ENCODE measurements at regions not wholly inside any gene's neighbourhood (a gene's known extent, or its start where the extent isn't known, plus 50 kb on each side); places are given as distances from the start of the nearest gene placed in this dataset.

DNA sequence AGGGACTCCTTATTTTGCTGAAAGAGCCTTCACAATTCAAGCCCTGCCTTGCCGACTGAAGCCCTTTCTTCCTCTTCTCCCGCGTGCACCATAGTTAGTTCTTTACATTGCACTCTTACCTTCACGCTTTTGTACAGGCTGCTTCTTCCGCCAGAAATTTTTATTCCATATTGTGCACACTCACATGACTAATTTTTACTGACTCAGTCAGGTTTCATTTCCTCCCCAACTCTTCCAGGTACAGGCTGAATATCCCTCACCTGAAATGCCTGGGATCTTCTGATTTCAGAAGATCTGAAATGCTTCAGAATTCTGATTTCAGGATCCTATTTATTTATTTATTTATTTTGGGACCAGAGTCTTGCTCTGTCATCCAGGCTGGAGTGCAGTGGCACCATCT, 172.8 kb downstream of the ZNF281 start:
- no peak for DNase-seq (ENCODE audit: low read depth)
- no peak for TF ChIP-seq POLR2A (IDR thresholded peaks at IDR 0.05; ENCODE audit: extremely low read depth, insufficient read length)
- no peak for TF ChIP-seq CTCF (IDR thresholded peaks at IDR 0.05; ENCODE audit: low read depth, low read length)
- TF ChIP-seq MAX (IDR thresholded peaks at IDR 0.05; ENCODE audit: low read depth, low read length) = no peak
- TF ChIP-seq MYC (IDR thresholded peaks at IDR 0.05; ENCODE audit: low read depth, low read length) = no peak
- H3K4me3 ChIP-seq (ENCODE audit: low read depth, low read length) = no peak overlapping the region

GRCh38 chr1:200234938-200235337, 174.9 kb downstream of the ZNF281 start:
- no peak for DNase-seq (ENCODE audit: low read depth)
- no peak overlapping the region for H3K4me3 ChIP-seq (ENCODE audit: low read depth, low read length)
- TF ChIP-seq POLR2A (IDR thresholded peaks at IDR 0.05; ENCODE audit: extremely low read depth, insufficient read length) (no peak), MAX (IDR thresholded peaks at IDR 0.05; ENCODE audit: low read depth, low read length) (no peak), MYC (IDR thresholded peaks at IDR 0.05; ENCODE audit: low read depth, low read length) (no peak), CTCF (IDR thresholded peaks at IDR 0.05; ENCODE audit: low read depth, low read length) (no peak)

GRCh38 chr1:200233393-200233792, 176.4 kb downstream of the ZNF281 start:
- H3K4me3 ChIP-seq (ENCODE audit: low read depth, low read length) = no peak overlapping the region
- TF ChIP-seq CTCF (IDR thresholded peaks at IDR 0.05; ENCODE audit: low read depth, low read length) (no peak), POLR2A (IDR thresholded peaks at IDR 0.05; ENCODE audit: extremely low read depth, insufficient read length) (no peak), MYC (IDR thresholded peaks at IDR 0.05; ENCODE audit: low read depth, low read length) (no peak), MAX (IDR thresholded peaks at IDR 0.05; ENCODE audit: low read depth, low read length) (no peak)
- no peak for DNase-seq (ENCODE audit: low read depth)

DNA sequence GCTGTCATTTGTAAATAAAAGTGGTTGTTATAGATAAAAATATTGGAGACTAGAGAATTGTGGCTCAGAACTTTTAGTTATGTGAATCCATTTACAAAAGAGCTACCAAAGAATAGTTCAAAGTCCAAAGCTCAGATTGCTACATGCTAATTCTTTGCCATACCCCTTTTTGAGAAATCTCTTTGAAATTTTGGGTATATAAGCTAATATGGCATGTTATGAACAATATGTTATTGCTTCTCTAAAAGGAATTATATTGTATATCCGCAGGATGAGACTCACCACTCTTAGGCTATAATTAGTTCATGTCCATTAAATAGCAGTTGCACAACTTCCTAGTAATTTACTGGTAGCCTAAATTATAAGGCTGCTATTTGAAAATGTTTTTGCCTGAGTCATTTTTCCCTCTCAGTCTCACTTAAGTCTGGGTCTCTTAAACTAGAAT, 178.0 kb downstream of the ZNF281 start:
- DNase-seq (ENCODE audit: low read depth) = peak; percentile 52
- TF ChIP-seq CTCF (IDR thresholded peaks at IDR 0.05; ENCODE audit: low read depth, low read length) (no peak), MYC (IDR thresholded peaks at IDR 0.05; ENCODE audit: low read depth, low read length) (no peak), POLR2A (IDR thresholded peaks at IDR 0.05; ENCODE audit: extremely low read depth, insufficient read length) (no peak), MAX (IDR thresholded peaks at IDR 0.05; ENCODE audit: low read depth, low read length) (no peak)
- H3K4me3 ChIP-seq (ENCODE audit: low read depth, low read length) = no peak overlapping the region

- TF ChIP-seq MAX (IDR thresholded peaks at IDR 0.05; ENCODE audit: low read depth, low read length) = no peak
- no peak for TF ChIP-seq MYC (IDR thresholded peaks at IDR 0.05; ENCODE audit: low read depth, low read length)
- no peak for TF ChIP-seq POLR2A (IDR thresholded peaks at IDR 0.05; ENCODE audit: extremely low read depth, insufficient read length)
- no peak for TF ChIP-seq CTCF (IDR thresholded peaks at IDR 0.05; ENCODE audit: low read depth, low read length)
- H3K4me3 ChIP-seq (ENCODE audit: low read depth, low read length) = no peak overlapping the region
- DNase-seq (ENCODE audit: low read depth) = no peak
Measured at GRCh38 chr1:200230671-200231070, 179.2 kb downstream of the ZNF281 start.

- H3K4me3 ChIP-seq (ENCODE audit: low read depth, low read length) = no peak overlapping the region
- DNase-seq (ENCODE audit: low read depth) = no peak
- TF ChIP-seq MAX (IDR thresholded peaks at IDR 0.05; ENCODE audit: low read depth, low read length) (no peak), POLR2A (IDR thresholded peaks at IDR 0.05; ENCODE audit: extremely low read depth, insufficient read length) (no peak), CTCF (IDR thresholded peaks at IDR 0.05; ENCODE audit: low read depth, low read length) (no peak), MYC (IDR thresholded peaks at IDR 0.05; ENCODE audit: low read depth, low read length) (no peak)
Measured at GRCh38 chr1:200228486-200228885, 181.3 kb downstream of the ZNF281 start.
